GM12864 (cell line): ENCODE measurements at regions not wholly inside any gene's neighbourhood (a gene's known extent, or its start where the extent isn't known, plus 50 kb on each side); places are given as distances from the start of the nearest gene placed in this dataset.
"Not testable (repeated sequence)": the region's sequence is repeated elsewhere in the genome, so short reads cannot be mapped to it uniquely, and the experiment has no call there.

Source experiments
- DNase-seq: peaks from one replicate; pipeline ENCODE4 v3.0.0-alpha.2; 2011; ENCODE audit warnings: low read depth
- H3K4me3 ChIP-seq: 2 replicates; pipeline ENCODE4 v1.5.1; 2011; ENCODE audit warnings: mild to moderate bottlenecking, low read depth, low read length, control low read depth
- CTCF ChIP-seq: IDR thresholded peaks from 2 replicates; pipeline ENCODE4 v1.5.1; 2011; ENCODE audit warnings: low read depth, mild to moderate bottlenecking, moderate library complexity, low read length, control low read depth, inconsistent platforms; ENCODE audit errors: missing control alignments

- DNase-seq, H3K4me3 ChIP-seq: not testable (repeated sequence)
Measured at GRCh38 chr4:183044924-183045640, 54.0 kb upstream of the WWC2 start.

- DNase-seq = no peak
- TF ChIP-seq CTCF = no peak
- no peak overlapping the region for H3K4me3 ChIP-seq
Measured at GRCh38 chr4:183038436-183038835, 60.6 kb upstream of the WWC2 start.

- H3K4me3 ChIP-seq = no peak overlapping the region
- DNase-seq = no peak
- TF ChIP-seq CTCF = no peak
Measured at GRCh38 chr4:183035726-183036415, 63.2 kb upstream of the WWC2 start.

GRCh38 chr4:183035256-183035655, 63.8 kb upstream of the WWC2 start:
- no peak overlapping the region for H3K4me3 ChIP-seq
- no peak for TF ChIP-seq CTCF
- DNase-seq = no peak

GRCh38 chr4:183030823-183031222, 68.2 kb upstream of the WWC2 start:
- H3K4me3 ChIP-seq = no peak overlapping the region
- TF ChIP-seq CTCF = no peak
- DNase-seq = no peak

GRCh38 chr4:183030309-183030708, 68.7 kb upstream of the WWC2 start:
- DNase-seq = no peak
- no peak for TF ChIP-seq CTCF
- no peak overlapping the region for H3K4me3 ChIP-seq

- no peak for TF ChIP-seq CTCF
- no peak for DNase-seq
Measured at GRCh38 chr4:183029365-183029764, 69.7 kb upstream of the WWC2 start.

More at GRCh38 chr4:183029365-183029764, 69.7 kb upstream of the WWC2 start:
- H3K4me3 ChIP-seq = no peak overlapping the region
